Hematopoietic multipotent progenitor cell treated with erythropoietin and hydrocortisone succinate and interleukin-3 and kit ligand, for 4 days (in vitro differentiated cells): ENCODE measurements at regions not wholly inside any gene's neighbourhood (a gene's known extent, or its start where the extent isn't known, plus 50 kb on each side); places are given as distances from the start of the nearest gene placed in this dataset.
A peak's percentile ranks its signal among the peaks of the same experiment; 100 is the strongest.
"Not testable (repeated sequence)": the region's sequence is repeated elsewhere in the genome, so short reads cannot be mapped to it uniquely, and the experiment has no call there.

Experiments used
- DNase-seq: peaks from one replicate; pipeline ENCODE4 v3.0.0-alpha.2; 2015

- DNase-seq = no peak
Observed at GRCh38 chr9:134562146-134562849, 79.3 kb upstream of the COL5A1 start.

GRCh38 chr9:134563397-134563796 is 78.2 kb upstream of the COL5A1 start:
- DNase-seq = no peak

GRCh38 chr9:134564431-134565170 is 77.0 kb upstream of the COL5A1 start:
- no peak for DNase-seq

GRCh38 chr9:134565316-134565915 is 76.2 kb upstream of the COL5A1 start:
- no peak for DNase-seq

- DNase-seq = no peak
Observed at GRCh38 chr9:134566196-134566847, 75.3 kb upstream of the COL5A1 start.

- no peak for DNase-seq
Observed at GRCh38 chr9:134566936-134567335, 74.7 kb upstream of the COL5A1 start.

- DNase-seq = no peak
Observed at GRCh38 chr9:134568116-134568515, 73.5 kb upstream of the COL5A1 start.

GRCh38 chr9:134568811-134569210 is 72.8 kb upstream of the COL5A1 start:
- no peak for DNase-seq

GRCh38 chr9:134569626-134570025 is 72.0 kb upstream of the COL5A1 start:
- no peak for DNase-seq

- no peak for DNase-seq
Observed at GRCh38 chr9:134570151-134570621, 71.4 kb upstream of the COL5A1 start.

- DNase-seq = no peak
Observed at GRCh38 chr9:134570711-134571325, 70.8 kb upstream of the COL5A1 start.

GRCh38 chr9:134571326-134571931 is 70.2 kb upstream of the COL5A1 start:
- DNase-seq = no peak

- peak; percentile 50 for DNase-seq
Observed at GRCh38 chr9:134571946-134572917, 69.4 kb upstream of the COL5A1 start.

- DNase-seq = not testable (repeated sequence)
Observed at GRCh38 chr9:134574686-134575085, 66.9 kb upstream of the COL5A1 start.

- no peak for DNase-seq
Observed at GRCh38 chr9:134575103-134575900, 66.3 kb upstream of the COL5A1 start.

GRCh38 chr9:134575901-134576176 is 65.8 kb upstream of the COL5A1 start:
- DNase-seq = no peak

GRCh38 chr9:134585021-134585561 is 56.5 kb upstream of the COL5A1 start:
- DNase-seq = no peak

- peak; percentile 33 for DNase-seq
Observed at GRCh38 chr9:134585746-134586706, 55.6 kb upstream of the COL5A1 start.

GRCh38 chr9:134589748-134590147 is 51.9 kb upstream of the COL5A1 start:
- no peak for DNase-seq
